GM18861 (cell line): ENCODE measurements at regions not wholly inside any gene's neighbourhood (a gene's known extent, or its start where the extent isn't known, plus 50 kb on each side); places are given as distances from the start of the nearest gene placed in this dataset.
"Not testable (repeated sequence)": the region's sequence is repeated elsewhere in the genome, so short reads cannot be mapped to it uniquely, and the experiment has no call there.

Source experiments
- ATAC-seq: cut with Tn5 transposase; IDR thresholded peaks from one replicate; pipeline ENCODE4 v1.9.1; 2021; ENCODE audit not compliant: unreplicated experiment

DNA sequence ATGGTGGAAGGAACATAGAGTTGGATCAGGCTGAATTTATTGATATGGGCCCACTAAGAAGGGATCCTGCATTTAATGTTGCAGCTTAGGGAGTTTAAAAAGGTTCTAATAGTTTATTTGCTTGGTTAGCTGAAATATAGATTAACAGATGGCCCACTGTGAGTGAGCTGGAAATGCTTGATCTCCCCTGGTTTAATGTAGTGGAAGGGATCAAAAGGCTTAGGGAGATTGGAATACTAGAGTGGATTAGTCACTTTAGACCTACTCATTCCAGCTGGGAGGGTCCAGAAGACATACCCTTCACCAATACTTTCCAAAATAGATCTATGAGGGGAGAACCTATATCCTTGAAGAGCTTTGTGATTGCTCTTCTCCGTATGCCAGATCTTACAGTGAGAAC lies 130.1 kb upstream of the ZC3H12C start:
- ATAC-seq = no peak

- ATAC-seq = no peak
These were observed 128.7 kb upstream of the ZC3H12C start for GRCh38 chr11:109964487-109964886.

- ATAC-seq = not testable (repeated sequence)
These were observed 127.7 kb upstream of the ZC3H12C start for GRCh38 chr11:109965445-109965844.

- not testable (repeated sequence) for ATAC-seq
These were observed 127.3 kb upstream of the ZC3H12C start for GRCh38 chr11:109965926-109966325.

DNA sequence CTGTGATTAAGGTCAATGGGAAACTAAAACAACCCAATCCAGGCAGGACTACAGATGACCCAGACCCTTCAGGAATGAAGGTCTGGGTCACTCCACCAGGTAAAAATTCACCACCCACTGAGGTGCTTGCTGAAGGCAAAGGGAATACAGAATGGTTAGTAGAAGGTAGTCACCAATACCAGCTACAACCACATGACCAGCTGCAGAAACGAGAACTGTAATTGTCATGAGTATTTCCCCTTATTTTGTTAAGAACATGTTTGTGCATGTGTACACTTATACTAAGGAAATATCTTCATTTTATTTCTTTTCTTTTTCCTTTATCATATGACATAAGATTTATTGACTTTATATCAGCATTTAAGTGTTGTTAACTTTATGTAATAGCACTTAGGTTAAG lies 126.1 kb upstream of the ZC3H12C start:
- ATAC-seq = not testable (repeated sequence)

- ATAC-seq = no peak
These were observed 124.9 kb upstream of the ZC3H12C start for GRCh38 chr11:109968299-109968698.

DNA sequence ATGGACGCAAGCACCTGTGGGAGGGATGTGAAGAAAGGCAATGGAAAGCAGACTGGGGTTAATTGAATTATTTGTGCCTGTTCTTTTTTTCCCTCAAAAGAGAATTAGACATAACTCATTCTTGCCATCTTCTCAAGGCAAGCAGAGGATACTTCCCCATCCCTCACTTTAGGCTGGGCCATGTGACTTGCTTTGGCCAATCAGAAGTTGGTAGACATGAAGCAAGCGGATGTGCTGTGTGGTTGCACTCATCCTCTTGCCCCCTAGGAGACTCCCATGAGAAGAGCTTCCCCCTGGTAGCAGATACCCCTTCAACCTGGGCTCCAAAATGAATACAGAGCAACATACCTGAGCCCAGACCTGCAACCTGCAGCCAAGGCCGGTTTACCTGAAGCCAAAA lies 124.4 kb upstream of the ZC3H12C start:
- no peak for ATAC-seq

DNA sequence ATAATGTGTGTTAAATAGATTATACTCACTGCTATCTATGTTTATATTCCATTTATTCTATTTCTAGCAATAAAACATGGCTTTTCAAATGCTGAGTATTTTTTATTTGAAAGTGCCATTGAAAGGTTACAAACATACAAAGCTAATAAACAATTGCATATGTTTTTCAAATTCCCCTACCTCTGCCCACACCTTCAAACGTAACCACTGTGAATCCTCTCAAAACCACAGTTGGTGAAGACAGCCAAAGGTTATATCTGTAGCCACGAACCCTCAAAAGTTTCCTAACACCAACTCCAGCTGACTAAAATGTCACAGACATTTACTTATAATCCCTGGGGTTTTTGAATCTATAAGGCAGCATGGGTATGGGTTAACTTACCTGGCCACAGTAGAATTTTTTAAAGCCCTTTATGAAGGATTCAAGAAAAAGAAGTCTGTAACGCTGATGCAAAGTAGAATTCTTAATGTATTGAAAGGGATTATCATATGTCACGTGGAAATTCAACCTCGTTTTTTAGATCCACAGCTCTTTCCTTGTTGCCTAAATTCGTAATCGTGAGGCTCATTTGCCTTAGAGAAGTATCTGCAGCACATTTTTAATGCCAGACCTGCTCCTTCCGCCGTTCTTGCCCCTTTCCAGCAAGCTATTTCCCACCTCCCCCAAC lies 122.5 kb upstream of the ZC3H12C start:
- ATAC-seq = peak; percentile 60

DNA sequence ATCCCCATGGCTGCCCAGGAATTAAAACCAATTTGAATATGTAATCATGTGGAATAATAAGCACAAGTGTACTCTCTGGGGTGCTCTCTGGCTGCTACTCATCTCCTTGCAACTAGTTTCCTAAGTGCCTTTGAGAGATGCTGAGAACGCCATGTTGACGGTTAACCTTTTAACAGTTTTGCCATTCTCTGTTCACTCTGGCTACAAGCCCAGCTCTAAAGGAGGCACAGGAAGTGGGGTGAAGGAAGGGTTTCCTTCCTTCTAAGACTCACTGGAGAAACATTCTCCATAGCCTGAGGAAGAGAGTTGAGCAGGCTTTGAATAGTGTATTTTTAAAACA lies 122.0 kb upstream of the ZC3H12C start:
- no peak for ATAC-seq

DNA sequence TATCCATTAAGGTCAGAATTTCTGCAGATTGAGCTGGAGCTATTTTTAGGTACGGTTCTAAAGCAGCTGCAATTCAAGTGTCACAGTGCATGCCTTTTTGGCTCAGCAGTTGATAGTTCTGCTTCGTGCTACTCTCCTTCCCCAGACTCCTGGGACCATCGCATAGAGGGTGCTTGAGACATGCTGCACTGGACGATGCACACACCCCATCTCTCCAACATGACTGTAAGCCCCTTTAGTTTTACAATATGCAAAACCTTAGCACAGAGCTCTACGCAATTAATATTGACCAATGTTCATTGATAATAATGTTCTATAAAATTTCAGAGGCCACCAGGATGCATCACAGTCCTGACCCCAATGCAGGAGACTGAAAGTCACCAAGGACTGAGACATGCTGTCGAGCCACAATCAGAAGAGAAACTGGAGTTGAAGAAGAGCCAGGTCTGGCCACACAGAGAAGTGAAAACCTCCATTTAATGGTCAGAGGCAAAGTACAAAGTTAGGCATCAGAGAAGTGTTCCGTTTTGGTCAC lies 120.9 kb upstream of the ZC3H12C start:
- ATAC-seq = peak; percentile 47

DNA sequence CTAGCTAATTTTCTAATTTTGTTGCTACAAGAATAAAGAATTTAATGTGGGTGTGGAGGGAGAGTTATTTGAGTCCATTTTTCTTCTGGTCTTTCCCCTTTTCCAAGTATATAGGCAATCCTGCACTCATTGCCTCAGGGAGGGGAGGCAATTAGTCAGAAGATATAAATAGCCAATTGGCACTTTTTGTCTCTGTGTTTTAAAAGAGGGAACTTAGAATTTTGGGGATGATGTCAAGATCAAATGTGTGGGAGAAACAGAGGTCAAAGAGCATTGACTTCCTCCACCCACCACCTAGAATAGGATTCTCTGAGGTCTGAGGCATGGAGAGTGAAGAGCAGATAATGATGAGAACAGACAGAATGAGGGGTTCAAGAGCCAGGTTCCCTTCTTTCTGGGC lies 120.3 kb upstream of the ZC3H12C start:
- no peak for ATAC-seq

GRCh38 chr11:109973486-109973885 lies 119.7 kb upstream of the ZC3H12C start:
- ATAC-seq = no peak

GRCh38 chr11:109974523-109974922 lies 118.7 kb upstream of the ZC3H12C start:
- ATAC-seq = no peak

DNA sequence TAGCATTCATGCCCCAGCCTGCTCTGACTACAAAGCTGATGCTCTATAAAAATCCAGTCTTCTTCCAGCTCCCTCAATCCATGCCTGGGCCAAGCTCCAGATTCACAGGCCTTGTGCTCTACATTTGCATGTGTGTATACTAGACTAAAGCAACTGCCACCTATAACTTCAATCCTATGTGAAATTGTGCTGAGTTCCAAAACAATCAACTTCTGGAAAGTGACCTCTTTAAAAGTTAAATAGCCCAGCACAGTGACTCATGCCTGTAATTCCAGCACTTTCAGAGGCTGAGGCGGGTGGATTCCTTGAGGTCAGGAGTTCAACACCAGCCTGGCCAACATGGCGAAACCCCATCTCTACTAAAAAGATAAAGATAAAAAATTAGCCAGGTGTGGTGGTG lies 114.3 kb upstream of the ZC3H12C start:
- ATAC-seq = no peak

GRCh38 chr11:109981031-109981636 lies 112.1 kb upstream of the ZC3H12C start:
- ATAC-seq = no peak

GRCh38 chr11:109983358-109983757 lies 109.8 kb upstream of the ZC3H12C start:
- ATAC-seq = no peak

DNA sequence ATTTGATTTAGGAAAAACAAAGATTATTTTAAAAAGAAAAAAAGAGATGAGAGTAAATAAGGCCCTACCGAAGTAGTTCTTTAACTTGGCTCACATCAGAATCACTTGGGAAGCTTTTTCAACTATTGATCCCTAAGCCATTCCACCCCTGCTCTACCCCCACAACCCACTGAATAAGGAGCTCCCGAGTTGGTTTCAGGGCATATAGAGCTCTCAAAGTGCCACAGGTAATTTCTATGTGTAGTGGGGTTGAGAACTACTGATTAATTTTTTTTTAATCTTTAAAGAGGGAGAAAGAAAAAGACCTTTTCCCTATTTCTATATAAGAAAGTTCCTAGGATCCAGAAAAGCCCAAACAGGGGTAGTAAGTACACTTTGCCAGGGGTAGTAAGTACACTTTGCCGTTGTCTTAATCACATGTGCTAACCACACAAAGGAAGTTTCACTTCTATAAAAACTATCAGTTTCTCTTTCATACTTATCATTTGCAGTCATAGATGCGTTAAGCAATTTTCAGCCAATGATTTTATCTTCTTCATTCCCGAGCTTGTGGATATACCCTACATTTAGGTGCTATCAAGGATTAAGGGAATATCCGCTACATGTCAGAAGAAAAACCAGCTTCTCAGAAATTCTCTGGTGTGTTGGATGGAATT lies 108.4 kb upstream of the ZC3H12C start:
- ATAC-seq = peak; percentile 98

DNA sequence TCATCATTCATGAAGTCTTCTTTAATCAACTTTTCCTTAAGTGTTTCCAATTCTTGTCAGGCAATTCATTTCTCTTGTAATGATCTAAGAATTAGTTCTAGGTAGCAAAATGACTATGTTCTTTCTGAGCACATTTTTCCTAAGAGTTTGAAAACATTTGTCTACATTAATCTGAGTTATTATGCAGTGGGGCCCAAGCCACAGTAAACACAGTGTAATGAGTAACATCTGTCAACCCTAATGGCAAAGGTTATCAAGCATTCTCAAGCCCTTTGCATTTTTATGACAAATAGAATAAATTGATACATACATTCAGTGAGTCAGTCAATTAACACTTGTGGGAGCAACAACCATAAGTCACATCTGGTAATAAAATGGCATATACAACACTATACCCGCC lies 106.7 kb upstream of the ZC3H12C start:
- no peak for ATAC-seq

DNA sequence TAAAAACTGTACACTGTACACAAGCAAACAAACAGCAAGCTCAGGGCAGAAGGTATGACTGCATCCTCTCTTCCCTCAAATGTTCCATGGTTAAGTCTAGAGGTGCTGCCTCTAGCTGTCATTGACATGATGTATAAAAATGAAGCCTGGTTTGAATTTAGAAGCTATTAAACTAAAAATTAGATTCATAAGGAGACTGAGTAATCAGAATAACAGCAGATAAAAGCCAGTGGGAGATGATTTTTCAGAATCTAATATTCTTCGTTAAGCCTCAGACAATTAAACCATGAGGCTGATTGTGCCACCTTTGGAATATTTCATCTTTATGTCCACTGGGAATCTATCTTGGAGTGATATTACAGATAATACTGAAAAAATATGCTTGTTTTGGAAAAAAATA lies 101.4 kb upstream of the ZC3H12C start:
- ATAC-seq = no peak

DNA sequence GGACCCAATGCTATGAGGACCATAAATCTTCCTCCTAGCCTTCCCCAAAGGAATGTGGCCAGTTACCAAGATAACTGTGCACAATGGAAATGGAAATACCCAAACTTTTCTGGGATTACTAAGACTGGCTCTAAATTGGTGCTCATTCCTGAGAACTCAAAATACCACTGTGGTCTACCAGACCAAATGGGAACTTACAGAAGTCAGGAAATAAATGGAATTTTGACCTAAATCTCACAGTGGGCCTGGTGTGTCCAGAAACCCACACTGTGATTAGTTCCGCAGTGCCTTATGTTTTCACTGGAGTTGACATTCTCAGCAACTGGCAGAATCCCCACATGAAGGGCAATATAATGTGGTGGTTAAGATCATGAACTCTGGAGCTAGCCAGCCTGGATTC lies 99.4 kb upstream of the ZC3H12C start:
- ATAC-seq = no peak

GRCh38 chr11:109994907-109995306 lies 98.3 kb upstream of the ZC3H12C start:
- ATAC-seq = no peak

GRCh38 chr11:109996060-109996459 lies 97.1 kb upstream of the ZC3H12C start:
- ATAC-seq = no peak
